Natural killer cell (primary cell): ENCODE measurements at regions not wholly inside any gene's neighbourhood (a gene's known extent, or its start where the extent isn't known, plus 50 kb on each side); places are given as distances from the start of the nearest gene placed in this dataset.

Experiments used
- ATAC-seq, 3 donors: fragments of 150-1000 bp in 2 of 3; fragments of 200-7000 bp in 1 of 3; cut with Tn5 transposase; 1 replicate in 1 of 3; 2 replicates in 2 of 3; pipeline ENCODE4 v1.10.0; 2021; ENCODE audit warnings: mild to moderate bottlenecking in 2 of 3, moderate library complexity in 2 of 3
- DNase-seq, 2 donors: peaks; one replicate each; pipeline versions ENCODE4 v3.0.0 to v3.0.0-alpha.2; 2013 to 2021; ENCODE audit warnings: mixed read lengths in 1 of 2
- H3K27ac ChIP-seq: one replicate; pipeline ENCODE4 v1.5.1; 2013; ENCODE audit warnings: mild to moderate bottlenecking, low read length
- H3K27me3 ChIP-seq: one replicate; pipeline ENCODE4 v1.6.1; 2013; ENCODE audit warnings: low read length; ENCODE audit not compliant: control insufficient read depth, insufficient read depth
- H3K36me3 ChIP-seq: one replicate; pipeline ENCODE4 v1.6.1; 2013; ENCODE audit warnings: low read length; ENCODE audit not compliant: control insufficient read depth, insufficient read depth
- H3K4me1 ChIP-seq: one replicate; pipeline ENCODE4 v1.6.1; 2013; ENCODE audit warnings: low read length; ENCODE audit not compliant: control insufficient read depth, insufficient read depth
- H3K4me3 ChIP-seq: one replicate; pipeline ENCODE4 v1.5.1; 2013; ENCODE audit warnings: low read length
- H3K9me3 ChIP-seq: one replicate; pipeline ENCODE4 v1.6.1; 2013; ENCODE audit warnings: low read length; ENCODE audit not compliant: control insufficient read depth, insufficient read depth
- H3K27ac Mint-ChIP-seq, 2 donors: one replicate each; pipeline ENCODE4 v1.8.0; 2022; ENCODE audit warnings: mild to moderate bottlenecking in 2 of 2, mixed read lengths in 2 of 2, moderate library complexity in 1 of 2
- H3K27me3 Mint-ChIP-seq, 2 donors: one replicate each; pipeline ENCODE4 v1.8.0; 2022; ENCODE audit warnings: low read depth in 2 of 2, mixed read lengths in 2 of 2
- H3K36me3 Mint-ChIP-seq: one replicate; pipeline ENCODE4 v1.8.0; 2022; ENCODE audit warnings: mixed read lengths
- H3K4me1 Mint-ChIP-seq, 2 donors: one replicate each; pipeline ENCODE4 v1.8.0; 2022; ENCODE audit warnings: mixed read lengths in 2 of 2
- H3K4me3 Mint-ChIP-seq: one replicate; pipeline ENCODE4 v1.8.0; 2022; ENCODE audit warnings: mild to moderate bottlenecking, moderate library complexity, mixed read lengths
- H3K9me3 Mint-ChIP-seq, 2 donors: one replicate each; pipeline ENCODE4 v1.8.0; 2022; ENCODE audit warnings: mixed read lengths in 2 of 2
- CTCF ChIP-seq: fragments of 200-600 bp; IDR thresholded peaks from one replicate; pipeline ENCODE4 v1.8.0; 2022; ENCODE audit warnings: antibody characterized with exemption
- WGBS: methylation state at CpG from one replicate; pipeline ENCODE4 v1.1.7; 2013; ENCODE audit warnings: missing lambda C conversion rate; ENCODE audit not compliant: insufficient coverage; 5-methylcytosine and 5-hydroxymethylcytosine counted together
- intact Hi-C: fragments of 100-400 bp; cut with micrococcal nuclease; formaldehyde crosslinking; loops from one replicate; pipeline ENCODE4 v1.14.2; 2022

- Histone ChIP-seq H3K36me3 (no peaks in the 10 kb centered on the region), H3K9me3 (no peaks in the 10 kb centered on the region), H3K27me3 (no peaks in the 10 kb centered on the region), H3K27ac (no peak overlapping the region), H3K4me1 (no peaks in the 10 kb centered on the region), H3K4me3 (no peak overlapping the region)
- Mint-ChIP-seq H3K27me3 (no peaks in the 10 kb centered on the region), H3K4me1 (no peaks in the 10 kb centered on the region), H3K4me3 (no peak overlapping the region), H3K9me3 (no peaks in the 10 kb centered on the region), H3K27ac (no peak overlapping the region), H3K36me3 (no peaks in the 10 kb centered on the region)
- ATAC-seq (no peak), DNase-seq (no peak)
- 48% methylated on average over 3 of the region's 3 CpGs for WGBS
- intact Hi-C loops = no loop called here
- TF ChIP-seq CTCF = no peak
Measured at GRCh38 chrY:7871304-7871932, 959.9 kb upstream of the AMELY start.

GRCh38 chrY:7866976-7867375 lies 955.4 kb upstream of the AMELY start:
- 56% methylated on average over 2 of the region's 2 CpGs for WGBS
- Histone ChIP-seq H3K9me3 (no peaks in the 10 kb centered on the region), H3K4me1 (no peaks in the 10 kb centered on the region), H3K27ac (no peak overlapping the region), H3K27me3 (no peaks in the 10 kb centered on the region), H3K4me3 (no peak overlapping the region), H3K36me3 (no peaks in the 10 kb centered on the region)
- intact Hi-C loops = no loop called here
- ATAC-seq = no peak
- DNase-seq = no peak
- H3K4me1 Mint-ChIP-seq = no peaks in the 10 kb centered on the region
- no peaks in the 10 kb centered on the region for H3K36me3 Mint-ChIP-seq
- no peak for TF ChIP-seq CTCF
- no peak overlapping the region for H3K4me3 Mint-ChIP-seq
- H3K27me3 Mint-ChIP-seq = no peaks in the 10 kb centered on the region
- no peaks in the 10 kb centered on the region for H3K9me3 Mint-ChIP-seq
- no peak overlapping the region for H3K27ac Mint-ChIP-seq

- WGBS = 93% methylated on average over 2 of the region's 3 CpGs
- no peaks in the 10 kb centered on the region for H3K27me3 Mint-ChIP-seq
Measured at GRCh38 chrY:7860781-7861614, 949.4 kb upstream of the AMELY start.

More at GRCh38 chrY:7860781-7861614, 949.4 kb upstream of the AMELY start:
- DNase-seq (no peak), ATAC-seq (no peak)
- intact Hi-C loops = no loop called here
- Mint-ChIP-seq H3K4me1 (no peaks in the 10 kb centered on the region), H3K4me3 (no peak overlapping the region), H3K27ac (no peak overlapping the region), H3K36me3 (no peaks in the 10 kb centered on the region), H3K9me3 (no peaks in the 10 kb centered on the region)
- TF ChIP-seq CTCF = no peak
- H3K4me3 ChIP-seq = no peak overlapping the region
- no peaks in the 10 kb centered on the region for H3K27me3 ChIP-seq
- no peaks in the 10 kb centered on the region for H3K36me3 ChIP-seq
- H3K9me3 ChIP-seq = no peaks in the 10 kb centered on the region
- no peaks in the 10 kb centered on the region for H3K4me1 ChIP-seq
- H3K27ac ChIP-seq = no peak overlapping the region
